IMR-90 (cell line): ENCODE measurements at regions not wholly inside any gene's neighbourhood (a gene's known extent, or its start where the extent isn't known, plus 50 kb on each side); places are given as distances from the start of the nearest gene placed in this dataset.

Experiments used
- ATAC-seq: fragments of 200-7000 bp; cut with Tn5 transposase; 2 replicates; pipeline ENCODE4 v1.9.1; 2020; ENCODE audit warnings: low read depth, mild to moderate bottlenecking, moderate library complexity
- BruUV-seq: library from RNA; stranded (reverse); fragments of 400-500 nt; replicated peaks from 2 replicates; lab custom pipeline; 2021; lab: Mats Ljungman, UMichigan
- CTCF ChIA-PET: fragments of 300-600 bp; formaldehyde crosslinking; extraction: SDS; loops from one replicate; lab custom pipeline; 2021; ENCODE audit warnings: antibody characterized with exemption; lab: Yijun Ruan, JAX
- POLR2A ChIA-PET: fragments of 300-600 bp; sonication (Branson Sonifier 250); formaldehyde crosslinking; loops from one replicate; lab custom pipeline; 2022; ENCODE audit warnings: antibody characterized with exemption; ENCODE audit not compliant: unreplicated experiment; lab: Charles Lee
- DNase-seq: peaks from one replicate; pipeline ENCODE4 v3.0.0; 2013
- H2AFZ ChIP-seq: replicated peaks from 2 replicates; pipeline ENCODE3; 2013; ENCODE audit warnings: low read length, mild to moderate bottlenecking; ENCODE audit not compliant: poor library complexity
- H2AK5ac ChIP-seq: 2 replicates; pipeline ENCODE4 v1.6.1; 2013; ENCODE audit warnings: low read depth, low read length, inconsistent platforms
- H2AK9ac ChIP-seq: replicated peaks from 2 replicates; pipeline ENCODE3; 2013; ENCODE audit warnings: mild to moderate bottlenecking, low read depth, low read length, moderate library complexity; ENCODE audit not compliant: poor library complexity
- H2BK120ac ChIP-seq: 2 replicates; pipeline ENCODE4 v1.6.1; 2013; ENCODE audit warnings: low read depth, low read length, inconsistent platforms
- H2BK15ac ChIP-seq: 3 replicates; pipeline ENCODE4 v1.6.1; 2013; ENCODE audit warnings: low read depth, low read length, inconsistent platforms
- H2BK20ac ChIP-seq: 2 replicates; pipeline ENCODE4 v1.6.1; 2013; ENCODE audit warnings: low read depth, mild to moderate bottlenecking, inconsistent platforms, low read length, moderate library complexity
- H2BK5ac ChIP-seq: 2 replicates; pipeline ENCODE4 v1.6.1; 2013; ENCODE audit warnings: mild to moderate bottlenecking, low read depth, low read length, inconsistent platforms; ENCODE audit not compliant: poor library complexity, severe bottlenecking
- H3K14ac ChIP-seq: replicated peaks from 2 replicates; pipeline ENCODE4 v1.6.1; 2013; ENCODE audit warnings: low read depth, low read length, inconsistent platforms
- H3K18ac ChIP-seq: 2 replicates; pipeline ENCODE4 v1.6.1; 2013; ENCODE audit warnings: low read depth, low read length, control low read depth
- H3K23ac ChIP-seq: 2 replicates; pipeline ENCODE4 v1.6.1; 2013; ENCODE audit warnings: low read depth, low read length, inconsistent platforms
- H3K27ac ChIP-seq: 2 replicates; pipeline ENCODE4 v1.5.1; 2013; ENCODE audit warnings: mild to moderate bottlenecking, control low read depth, low read length; ENCODE audit not compliant: insufficient read depth
- H3K27me3 ChIP-seq: 2 replicates; pipeline ENCODE4 v1.6.1; 2013; ENCODE audit warnings: low read length; ENCODE audit not compliant: control insufficient read depth, insufficient read depth
- H3K36me3 ChIP-seq: 2 replicates; pipeline ENCODE4 v1.6.1; 2013; ENCODE audit warnings: low read length, mixed read lengths; ENCODE audit not compliant: control insufficient read depth, insufficient read depth
- H3K4ac ChIP-seq: 2 replicates; pipeline ENCODE4 v1.6.1; 2013; ENCODE audit warnings: low read depth, low read length, inconsistent platforms
- H3K4me1 ChIP-seq: 2 replicates; pipeline ENCODE4 v1.6.1; 2013; ENCODE audit warnings: low read length, mixed read lengths; ENCODE audit not compliant: control insufficient read depth, insufficient read depth
- H3K4me2 ChIP-seq: 2 replicates; pipeline ENCODE4 v1.6.1; 2013; ENCODE audit warnings: low read depth, mild to moderate bottlenecking, control low read depth, low read length, moderate library complexity
- H3K4me3 ChIP-seq: 2 replicates; pipeline ENCODE4 v1.5.1; 2013; ENCODE audit warnings: low read depth, mild to moderate bottlenecking, control low read depth, low read length, moderate library complexity; ENCODE audit not compliant: insufficient read depth
- H3K56ac ChIP-seq: 2 replicates; pipeline ENCODE4 v1.6.1; 2013; ENCODE audit warnings: low read length, inconsistent platforms; ENCODE audit not compliant: insufficient read depth; ENCODE audit errors: extremely low read depth
- H3K79me1 ChIP-seq, 2 experiments: 2 replicates each; pipeline ENCODE4 v1.6.1; 2013; ENCODE audit warnings: low read length in 2 of 2, inconsistent platforms in 1 of 2, low read depth in 1 of 2
- H3K9ac ChIP-seq: 2 replicates; pipeline ENCODE4 v1.6.1; 2013; ENCODE audit warnings: low read depth, low read length, control low read depth
- H3K9me1 ChIP-seq: 2 replicates; pipeline ENCODE4 v1.6.1; 2013; ENCODE audit warnings: low read length, inconsistent platforms; ENCODE audit not compliant: insufficient read depth
- H3K9me3 ChIP-seq: 2 replicates; pipeline ENCODE4 v1.6.1; 2013; ENCODE audit warnings: low read length; ENCODE audit not compliant: control insufficient read depth, insufficient read depth
- H4K20me1 ChIP-seq: 2 replicates; pipeline ENCODE4 v1.6.1; 2013; ENCODE audit warnings: low read length, inconsistent platforms; ENCODE audit not compliant: insufficient read depth
- H4K5ac ChIP-seq: 2 replicates; pipeline ENCODE4 v1.6.1; 2013; ENCODE audit warnings: mild to moderate bottlenecking, low read depth, low read length, control low read depth
- H4K8ac ChIP-seq, 2 experiments: 2 replicates each; pipeline ENCODE4 v1.6.1; 2013; ENCODE audit warnings: low read depth in 2 of 2, low read length in 2 of 2, control low read depth in 1 of 2, inconsistent platforms in 1 of 2
- H4K91ac ChIP-seq: 2 replicates; pipeline ENCODE4 v1.6.1; 2013; ENCODE audit warnings: low read depth, low read length, inconsistent platforms; ENCODE audit not compliant: insufficient read depth
- BHLHE40 ChIP-seq: fragments of 150-350 bp; IDR thresholded peaks from 2 replicates; pipeline ENCODE4 v1.6.1; 2016; ENCODE audit warnings: mild to moderate bottlenecking, low read depth, low read length
- CEBPB ChIP-seq: IDR thresholded peaks from 2 replicates; pipeline ENCODE4 v1.6.1; 2012; ENCODE audit warnings: low read depth, low read length, improper control_type of control experiment
- CHD1 ChIP-seq: IDR thresholded peaks from 2 replicates; pipeline ENCODE4 v1.6.1; 2012; ENCODE audit warnings: low read depth, low read length, improper control_type of control experiment
- FOS ChIP-seq: fragments of 150-350 bp; IDR thresholded peaks from 2 replicates; pipeline ENCODE4 v1.6.1; 2016; ENCODE audit warnings: low read depth, low read length
- MAFK ChIP-seq: IDR thresholded peaks from 2 replicates; pipeline ENCODE4 v1.6.1; 2012; ENCODE audit warnings: low read depth, low read length, improper control_type of control experiment
- MAZ ChIP-seq: IDR thresholded peaks from 2 replicates; pipeline ENCODE4 v1.6.1; 2012; ENCODE audit warnings: low read depth, mild to moderate bottlenecking, low read length, improper control_type of control experiment, moderate library complexity, borderline replicate concordance
- MXI1 ChIP-seq: IDR thresholded peaks from 2 replicates; pipeline ENCODE4 v1.6.1; 2012; ENCODE audit warnings: low read depth, mild to moderate bottlenecking, low read length, moderate library complexity, borderline replicate concordance
- NFE2L2 ChIP-seq: fragments of 150-350 bp; IDR thresholded peaks from 2 replicates; pipeline ENCODE4 v1.6.1; 2016; ENCODE audit warnings: low read depth, mild to moderate bottlenecking, low read length
- POLR2A ChIP-seq: IDR thresholded peaks from 2 replicates; pipeline ENCODE4 v1.6.1; 2012; ENCODE audit warnings: mild to moderate bottlenecking, low read depth, low read length
- RAD21 ChIP-seq: IDR thresholded peaks from 2 replicates; pipeline ENCODE4 v1.6.1; 2012; ENCODE audit warnings: low read length, improper control_type of control experiment
- RCOR1 ChIP-seq: IDR thresholded peaks from 2 replicates; pipeline ENCODE4 v1.6.1; 2012; ENCODE audit warnings: mild to moderate bottlenecking, low read length, improper control_type of control experiment; ENCODE audit not compliant: insufficient replicate concordance
- RFX5 ChIP-seq: IDR thresholded peaks from 2 replicates; pipeline ENCODE4 v1.8.0; 2012; ENCODE audit warnings: low read depth, mild to moderate bottlenecking, low read length, moderate library complexity
- SMC3 ChIP-seq: fragments of 150-350 bp; IDR thresholded peaks from 2 replicates; pipeline ENCODE4 v1.6.1; 2016; ENCODE audit warnings: low read depth, mild to moderate bottlenecking, antibody characterized with exemption, low read length, moderate library complexity
- WGBS, 2 experiments: methylation state at CpG; one replicate each; pipeline versions ENCODE4 v1.1.5 to v1.1.7; 2013; ENCODE audit warnings: missing lambda C conversion rate in 2 of 2; ENCODE audit not compliant: insufficient read length in 1 of 2; ENCODE audit errors: extremely low coverage in 2 of 2; 5-methylcytosine and 5-hydroxymethylcytosine counted together
- dilution Hi-C: fragments of 300-500 bp; cut with HindIII; formaldehyde crosslinking; loops from one replicate; pipeline ENCODE4 v1.14.3; 2018; ENCODE audit warnings: low sequenced_read_pairs; ENCODE audit not compliant: unreplicated experiment
- in situ Hi-C: fragments of 300-500 bp; cut with MboI; formaldehyde crosslinking; loops from 3 replicates; pipeline ENCODE4 v1.14.3; 2019; ENCODE audit warnings: low sequenced_read_pairs, inconsistent platforms, mixed read lengths
- intact Hi-C: fragments of 100-400 bp; cut with micrococcal nuclease; formaldehyde crosslinking; loops from 2 replicates; pipeline ENCODE4 v1.10.0; 2022
- TF ChIP-seq, protein P1 (sequence below): conservative IDR thresholded peaks from 2 replicates; pipeline ENCODE4 v1.5.1; 2012; ENCODE audit warnings: mild to moderate bottlenecking, low read depth, low read length, improper control_type of control experiment
- TF ChIP-seq, protein P2 (sequence below): fragments of 150-350 bp; IDR thresholded peaks from 2 replicates; pipeline ENCODE4 v1.6.1; 2016; ENCODE audit warnings: low read depth, mild to moderate bottlenecking, low read length, moderate library complexity, borderline replicate concordance
- TF ChIP-seq, protein P3 (sequence below): fragments of 150-350 bp; IDR thresholded peaks from 2 replicates; pipeline ENCODE4 v1.6.1; 2017; ENCODE audit warnings: mild to moderate bottlenecking, antibody characterized with exemption, low read length, low read depth

DNA sequence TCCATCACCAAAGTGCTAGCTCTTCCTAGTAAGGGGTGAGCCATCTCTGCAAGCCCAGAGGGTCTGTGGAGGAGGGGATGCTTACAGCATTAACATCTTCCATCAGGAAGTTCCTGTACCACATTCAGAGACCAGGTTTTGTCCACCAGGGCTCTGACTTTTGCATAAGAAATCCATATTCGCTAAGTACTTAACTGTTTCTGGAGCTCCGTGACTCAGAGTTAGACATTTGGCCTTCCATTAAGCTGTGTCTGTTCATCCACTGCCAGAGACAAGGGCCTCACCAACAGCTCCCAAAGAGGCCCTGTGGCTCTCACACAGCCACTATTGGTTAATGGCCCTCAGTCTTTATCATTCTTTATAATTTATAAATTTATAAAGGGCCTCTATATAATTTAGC is 144.6 kb downstream of the ADAMTS15 start:
- Histone ChIP-seq H3K27ac (no peak overlapping the region), H4K8ac (no peak overlapping the region), H3K9me3 (no peaks in the 10 kb centered on the region), H2AK9ac (no peak overlapping the region), H3K4me3 (no peak overlapping the region), H3K4me1 (no peaks in the 10 kb centered on the region), H2BK15ac (no peak overlapping the region), H2BK20ac (no peak overlapping the region), H3K9ac (no peak overlapping the region), H3K14ac (no peak overlapping the region), H2AK5ac (no peak overlapping the region), H4K5ac (no peak overlapping the region), H3K9me1 (no peaks in the 10 kb centered on the region), H3K18ac (peak overlapping the region; percentile 8; the same call in 1 of the 2 replicates), H3K27me3 (peaks cover 2% of the 10 kb centered on the region; the same call in 1 of the 2 replicates), H4K91ac (no peak overlapping the region), H3K23ac (no peak overlapping the region), H3K36me3 (no peaks in the 10 kb centered on the region), H2BK120ac (no peak overlapping the region), H3K79me1 (no peaks in the 10 kb centered on the region), H4K20me1 (no peaks in the 10 kb centered on the region), H3K4me2 (no peak overlapping the region), H2BK5ac (no peak overlapping the region), H3K4ac (no peak overlapping the region), H2AFZ (no peak overlapping the region), H3K56ac (no peak overlapping the region)
- dilution Hi-C loops = no loop called here
- CTCF ChIA-PET = no interaction called here
- WGBS, 2 experiments = no CpG with 5 or more reads among the region's 2 CpGs
- TF ChIP-seq RAD21 (no peak), RFX5 (no peak), CEBPB (no peak), MXI1 (no peak), FOS (no peak), NFE2L2 (no peak), POLR2A (no peak), SMC3 (no peak), CHD1 (no peak), MAFK (no peak), BHLHE40 (no peak), RCOR1 (no peak), MAZ (no peak)
- TF ChIP-seq, protein P1, sequence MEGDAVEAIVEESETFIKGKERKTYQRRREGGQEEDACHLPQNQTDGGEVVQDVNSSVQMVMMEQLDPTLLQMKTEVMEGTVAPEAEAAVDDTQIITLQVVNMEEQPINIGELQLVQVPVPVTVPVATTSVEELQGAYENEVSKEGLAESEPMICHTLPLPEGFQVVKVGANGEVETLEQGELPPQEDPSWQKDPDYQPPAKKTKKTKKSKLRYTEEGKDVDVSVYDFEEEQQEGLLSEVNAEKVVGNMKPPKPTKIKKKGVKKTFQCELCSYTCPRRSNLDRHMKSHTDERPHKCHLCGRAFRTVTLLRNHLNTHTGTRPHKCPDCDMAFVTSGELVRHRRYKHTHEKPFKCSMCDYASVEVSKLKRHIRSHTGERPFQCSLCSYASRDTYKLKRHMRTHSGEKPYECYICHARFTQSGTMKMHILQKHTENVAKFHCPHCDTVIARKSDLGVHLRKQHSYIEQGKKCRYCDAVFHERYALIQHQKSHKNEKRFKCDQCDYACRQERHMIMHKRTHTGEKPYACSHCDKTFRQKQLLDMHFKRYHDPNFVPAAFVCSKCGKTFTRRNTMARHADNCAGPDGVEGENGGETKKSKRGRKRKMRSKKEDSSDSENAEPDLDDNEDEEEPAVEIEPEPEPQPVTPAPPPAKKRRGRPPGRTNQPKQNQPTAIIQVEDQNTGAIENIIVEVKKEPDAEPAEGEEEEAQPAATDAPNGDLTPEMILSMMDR = no peak
- TF ChIP-seq, protein P2, sequence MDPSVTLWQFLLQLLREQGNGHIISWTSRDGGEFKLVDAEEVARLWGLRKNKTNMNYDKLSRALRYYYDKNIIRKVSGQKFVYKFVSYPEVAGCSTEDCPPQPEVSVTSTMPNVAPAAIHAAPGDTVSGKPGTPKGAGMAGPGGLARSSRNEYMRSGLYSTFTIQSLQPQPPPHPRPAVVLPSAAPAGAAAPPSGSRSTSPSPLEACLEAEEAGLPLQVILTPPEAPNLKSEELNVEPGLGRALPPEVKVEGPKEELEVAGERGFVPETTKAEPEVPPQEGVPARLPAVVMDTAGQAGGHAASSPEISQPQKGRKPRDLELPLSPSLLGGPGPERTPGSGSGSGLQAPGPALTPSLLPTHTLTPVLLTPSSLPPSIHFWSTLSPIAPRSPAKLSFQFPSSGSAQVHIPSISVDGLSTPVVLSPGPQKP = no peak
- TF ChIP-seq, protein P3, sequence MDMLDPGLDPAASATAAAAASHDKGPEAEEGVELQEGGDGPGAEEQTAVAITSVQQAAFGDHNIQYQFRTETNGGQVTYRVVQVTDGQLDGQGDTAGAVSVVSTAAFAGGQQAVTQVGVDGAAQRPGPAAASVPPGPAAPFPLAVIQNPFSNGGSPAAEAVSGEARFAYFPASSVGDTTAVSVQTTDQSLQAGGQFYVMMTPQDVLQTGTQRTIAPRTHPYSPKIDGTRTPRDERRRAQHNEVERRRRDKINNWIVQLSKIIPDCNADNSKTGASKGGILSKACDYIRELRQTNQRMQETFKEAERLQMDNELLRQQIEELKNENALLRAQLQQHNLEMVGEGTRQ = no peak
- no peak for ATAC-seq
- no TSS peak for BruUV-seq
- in situ Hi-C loops = no loop called here
- POLR2A ChIA-PET = no interaction called here
- DNase-seq = peak; percentile 39
- intact Hi-C loops = no loop called here
